ENCODE measurements at regions not wholly inside any gene's neighbourhood (a gene's known extent, or its start where the extent isn't known, plus 50 kb on each side); places are given as distances from the start of the nearest gene placed in this dataset.

DNA sequence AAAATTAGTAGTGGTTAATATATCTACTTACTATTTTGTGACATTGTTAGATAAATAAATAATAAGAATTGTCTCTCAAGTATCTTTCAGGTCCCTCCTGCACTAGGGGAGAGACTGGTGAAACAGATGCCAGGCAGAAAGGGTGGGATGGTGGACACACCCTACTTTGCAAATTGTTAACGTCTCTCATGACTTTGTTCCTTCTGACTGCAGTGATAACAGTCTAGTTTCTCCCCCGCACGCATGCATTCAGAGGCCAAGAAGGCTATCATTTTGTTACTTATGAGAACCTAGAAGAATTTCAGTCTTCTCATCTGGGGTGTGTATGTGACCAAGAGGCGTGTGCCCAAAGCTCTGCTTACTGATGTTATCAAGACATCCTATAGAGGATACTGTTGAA is 152.3 kb downstream of the EDN1 start:
- 87% methylated on average over 3 of the region's 4 CpGs for WGBS (ENCODE audit: insufficient coverage)
- H3K4me3 Mint-ChIP-seq: no peak overlapping the region
- no peak overlapping the region for H3K27ac Mint-ChIP-seq
- no peak overlapping the region for H3K27ac ChIP-seq (ENCODE audit: low read length in 2 of 2)
- ChIA-PET CTCF (no interaction called here), POLR2A (no interaction called here)
- no peak overlapping the region for H3K9ac ChIP-seq (ENCODE audit: low read length)
- no peak for TF ChIP-seq EZH2 (IDR thresholded peaks at IDR 0.05; ENCODE audit: borderline replicate concordance, insufficient read depth, low read depth, low read length, poor library complexity, severe bottlenecking)
- no peak for TF ChIP-seq CTCF (IDR thresholded peaks at IDR 0.05)
- peaks cover 33% of the 10 kb centered on the region for H3K27me3 Mint-ChIP-seq
- H3K4me2 ChIP-seq (replicated peaks; ENCODE audit: low read depth, low read length, poor library complexity, severe bottlenecking): no peak overlapping the region
- H4K20me1 ChIP-seq (ENCODE audit: control insufficient read depth, insufficient read depth, low read length, poor library complexity, severe bottlenecking): no peaks in the 10 kb centered on the region
- intact Hi-C loops (cut with micrococcal nuclease): no loop called here
- no peak for DNase-seq
- no peaks in the 10 kb centered on the region for H3K36me3 ChIP-seq (replicated peaks in 1 of 2; ENCODE audit: control extremely low read depth in 1 of 2, control insufficient read depth in 1 of 2, extremely low read depth in 1 of 2, insufficient read depth in 2 of 2, low read length in 1 of 2)
- no peaks in the 10 kb centered on the region for H3K4me1 Mint-ChIP-seq
- no peaks in the 10 kb centered on the region for H3K9me3 Mint-ChIP-seq (ENCODE audit: insufficient read depth)
- H2AFZ ChIP-seq (ENCODE audit: insufficient read depth, low read depth, low read length, poor library complexity, severe bottlenecking): no peak overlapping the region
- no peak overlapping the region for H3K4me3 ChIP-seq (ENCODE audit: control extremely low read depth in 1 of 5, extremely low read depth in 1 of 5, insufficient read depth in 1 of 5, low read depth in 2 of 5, low read length in 4 of 5)
- no peaks in the 10 kb centered on the region for H3K79me2 ChIP-seq (ENCODE audit: control insufficient read depth, insufficient read depth, low read length)
- no peaks in the 10 kb centered on the region for H3K9me3 ChIP-seq (ENCODE audit: control extremely low read depth in 1 of 3, control insufficient read depth in 2 of 3, insufficient read depth in 1 of 3, low read length in 2 of 3)
- peaks cover 0 to 4% (median 0%) of the 10 kb centered on the region in 4 experiments for H3K27me3 ChIP-seq (replicated peaks in 1 of 4; ENCODE audit: control extremely low read depth in 1 of 4, control insufficient read depth in 3 of 4, insufficient read depth in 4 of 4, low read length in 3 of 4)
- ATAC-seq (ENCODE audit: low read depth): no peak
- no peaks in the 10 kb centered on the region for H3K4me1 ChIP-seq (ENCODE audit: control insufficient read depth in 2 of 2, insufficient read depth in 2 of 2, low read length in 2 of 2)

GRCh38 chr6:12446394-12446793 is 156.2 kb downstream of the EDN1 start:
- Histone ChIP-seq H3K4me1 (ENCODE audit: control insufficient read depth in 2 of 2, insufficient read depth in 2 of 2, low read length in 2 of 2) (no peaks in the 10 kb centered on the region), H3K36me3 (replicated peaks in 1 of 2; ENCODE audit: control extremely low read depth in 1 of 2, control insufficient read depth in 1 of 2, extremely low read depth in 1 of 2, insufficient read depth in 2 of 2, low read length in 1 of 2) (no peaks in the 10 kb centered on the region), H3K9me3 (ENCODE audit: control extremely low read depth in 1 of 3, control insufficient read depth in 2 of 3, insufficient read depth in 1 of 3, low read length in 2 of 3) (no peaks in the 10 kb centered on the region), H3K9ac (ENCODE audit: low read length) (no peak overlapping the region), H3K27ac (ENCODE audit: low read length in 2 of 2) (no peak overlapping the region), H3K79me2 (ENCODE audit: control insufficient read depth, insufficient read depth, low read length) (no peaks in the 10 kb centered on the region), H3K4me3 (ENCODE audit: control extremely low read depth in 1 of 5, extremely low read depth in 1 of 5, insufficient read depth in 1 of 5, low read depth in 2 of 5, low read length in 4 of 5) (no peak overlapping the region), H4K20me1 (ENCODE audit: control insufficient read depth, insufficient read depth, low read length, poor library complexity, severe bottlenecking) (no peaks in the 10 kb centered on the region), H3K4me2 (replicated peaks; ENCODE audit: low read depth, low read length, poor library complexity, severe bottlenecking) (no peak overlapping the region), H3K27me3 (replicated peaks in 1 of 4; ENCODE audit: control extremely low read depth in 1 of 4, control insufficient read depth in 3 of 4, insufficient read depth in 4 of 4, low read length in 3 of 4) (no peaks in the 10 kb centered on the region), H2AFZ (ENCODE audit: insufficient read depth, low read depth, low read length, poor library complexity, severe bottlenecking) (no peak overlapping the region)
- intact Hi-C loops (cut with micrococcal nuclease): no loop called here
- no peaks in the 10 kb centered on the region for H3K9me3 Mint-ChIP-seq (ENCODE audit: insufficient read depth)
- no peak overlapping the region for H3K4me3 Mint-ChIP-seq
- WGBS (ENCODE audit: insufficient coverage): 83% methylated on average over 1 of the region's 1 CpG
- H3K4me1 Mint-ChIP-seq: no peaks in the 10 kb centered on the region
- ChIA-PET POLR2A (no interaction called here), CTCF (no interaction called here)
- H3K27ac Mint-ChIP-seq: no peak overlapping the region
- no peak for TF ChIP-seq EZH2 (IDR thresholded peaks at IDR 0.05; ENCODE audit: borderline replicate concordance, insufficient read depth, low read depth, low read length, poor library complexity, severe bottlenecking)
- TF ChIP-seq CTCF (IDR thresholded peaks at IDR 0.05): no peak
- ATAC-seq (ENCODE audit: low read depth) (no peak), DNase-seq (no peak)
- peaks cover 32% of the 10 kb centered on the region for H3K27me3 Mint-ChIP-seq
